CD4-positive, alpha-beta T cell treated with Interferon gamma for 1 hour (primary cell): ENCODE measurements at regions not wholly inside any gene's neighbourhood (a gene's known extent, or its start where the extent isn't known, plus 50 kb on each side); places are given as distances from the start of the nearest gene placed in this dataset.

Experiments
- DNase-seq: peaks from one replicate; pipeline ENCODE4 v3.0.0-alpha.2; 2020

- DNase-seq, result no peak
Measured at GRCh38 chr13:97111756-97112155, 110.4 kb upstream of the MBNL2 start.

GRCh38 chr13:97112446-97113152, 109.5 kb upstream of the MBNL2 start:
- DNase-seq, result no peak

- DNase-seq, result no peak
Measured at GRCh38 chr13:97113231-97114001, 108.7 kb upstream of the MBNL2 start.

- DNase-seq, result no peak
Measured at GRCh38 chr13:97114651-97115050, 107.5 kb upstream of the MBNL2 start.

GRCh38 chr13:97116754-97117153, 105.4 kb upstream of the MBNL2 start:
- no peak for DNase-seq

GRCh38 chr13:97117388-97117910, 104.7 kb upstream of the MBNL2 start:
- DNase-seq, result no peak

- DNase-seq, result no peak
Measured at GRCh38 chr13:97119943-97120342, 102.2 kb upstream of the MBNL2 start.

- DNase-seq, result no peak
Measured at GRCh38 chr13:97120346-97120745, 101.8 kb upstream of the MBNL2 start.

- DNase-seq, result no peak
Measured at GRCh38 chr13:97120976-97121375, 101.2 kb upstream of the MBNL2 start.

- no peak for DNase-seq
Measured at GRCh38 chr13:97121894-97122293, 100.2 kb upstream of the MBNL2 start.

GRCh38 chr13:97122381-97122996, 99.6 kb upstream of the MBNL2 start:
- no peak for DNase-seq

- DNase-seq, result no peak
Measured at GRCh38 chr13:97124206-97124605, 97.9 kb upstream of the MBNL2 start.

- DNase-seq, result no peak
Measured at GRCh38 chr13:97124915-97125809, 97.0 kb upstream of the MBNL2 start.

- DNase-seq, result no peak
Measured at GRCh38 chr13:97125810-97126738, 96.1 kb upstream of the MBNL2 start.

- DNase-seq, result no peak
Measured at GRCh38 chr13:97127842-97128241, 94.3 kb upstream of the MBNL2 start.

- no peak for DNase-seq
Measured at GRCh38 chr13:97130190-97130589, 91.9 kb upstream of the MBNL2 start.

GRCh38 chr13:97131447-97131846, 90.7 kb upstream of the MBNL2 start:
- DNase-seq, result no peak

- no peak for DNase-seq
Measured at GRCh38 chr13:97133554-97133953, 88.6 kb upstream of the MBNL2 start.

GRCh38 chr13:97133955-97134354, 88.2 kb upstream of the MBNL2 start:
- DNase-seq, result no peak

GRCh38 chr13:97134364-97135095, 87.6 kb upstream of the MBNL2 start:
- no peak for DNase-seq

GRCh38 chr13:97135883-97136282, 86.2 kb upstream of the MBNL2 start:
- no peak for DNase-seq
